Thymus (tissue), 11 donors: ENCODE measurements at regions not wholly inside any gene's neighbourhood (a gene's known extent, or its start where the extent isn't known, plus 50 kb on each side); places are given as distances from the start of the nearest gene placed in this dataset.

Experiments used
- DNase-seq, 9 donors: peaks; one replicate each; pipeline ENCODE4 v3.0.0-alpha.2; 2013; ENCODE audit warnings: low spot score in 9 of 9, low read depth in 6 of 9, missing footprints in 1 of 9
- H3K27ac ChIP-seq, 2 donors: one replicate each; pipeline ENCODE4 v1.5.1; 2013; ENCODE audit warnings: control low read depth in 1 of 2, low read depth in 1 of 2, low read length in 1 of 2, mild to moderate bottlenecking in 1 of 2, moderate library complexity in 1 of 2
- H3K27me3 ChIP-seq, 2 donors: one replicate each; pipeline ENCODE4 v1.5.1; 2013; ENCODE audit warnings: low read length in 1 of 2; ENCODE audit not compliant: control insufficient read depth in 2 of 2, insufficient read depth in 1 of 2
- H3K36me3 ChIP-seq, 2 donors: one replicate each; pipeline ENCODE4 v1.5.1; 2013; ENCODE audit warnings: low read length in 1 of 2, mild to moderate bottlenecking in 1 of 2, moderate library complexity in 1 of 2; ENCODE audit not compliant: control insufficient read depth in 2 of 2, insufficient read depth in 2 of 2
- H3K4me1 ChIP-seq, 2 donors: one replicate each; pipeline ENCODE4 v1.5.1; 2013; ENCODE audit warnings: low read length in 2 of 2; ENCODE audit not compliant: control insufficient read depth in 2 of 2, insufficient read depth in 2 of 2
- H3K4me3 ChIP-seq, 2 donors: one replicate each; pipeline ENCODE4 v1.5.1; 2013; ENCODE audit warnings: low read length in 2 of 2, control low read depth in 1 of 2, mild to moderate bottlenecking in 1 of 2
- H3K9me3 ChIP-seq, 2 donors: one replicate each; pipeline ENCODE4 v1.5.1; 2013; ENCODE audit warnings: low read length in 1 of 2, mild to moderate bottlenecking in 1 of 2; ENCODE audit not compliant: control insufficient read depth in 2 of 2, insufficient read depth in 1 of 2
- WGBS: extraction: QIAGEN DNeasy Blood & Tissue Kit; methylation state at CpG from one replicate; pipeline ENCODE4 v1.1.7; 2013; 5-methylcytosine and 5-hydroxymethylcytosine counted together
- donor health status: healthy.

- DNase-seq: peak in 2 of 9 donors; percentile 27 to 39
- no peak overlapping the region for H3K4me3 ChIP-seq
- no peaks in the 10 kb centered on the region for H3K36me3 ChIP-seq
- no peaks in the 10 kb centered on the region for H3K27me3 ChIP-seq
- peaks cover 7 to 15% of the 10 kb centered on the region in 2 donors for H3K4me1 ChIP-seq
- H3K9me3 ChIP-seq: peaks cover 0 to 3% of the 10 kb centered on the region in 2 donors
- 36% methylated on average over 6 of the region's 6 CpGs for WGBS
- no peak overlapping the region for H3K27ac ChIP-seq
Observed at GRCh38 chr5:3818624-3819023, 223.0 kb downstream of the IRX1 start.

- Histone ChIP-seq H3K27ac (no peak overlapping the region), H3K27me3 (no peaks in the 10 kb centered on the region), H3K9me3 (peaks cover 0 to 6% of the 10 kb centered on the region in 2 donors), H3K36me3 (no peaks in the 10 kb centered on the region), H3K4me1 (peaks cover 9 to 23% of the 10 kb centered on the region in 2 donors), H3K4me3 (no peak overlapping the region)
- no peak for DNase-seq
- 88% methylated on average over 12 of the region's 12 CpGs for WGBS
Observed at GRCh38 chr5:3825531-3826451, 230.2 kb downstream of the IRX1 start.

- WGBS: 3% methylated on average over 8 of the region's 8 CpGs
- no peak overlapping the region for H3K4me3 ChIP-seq
- DNase-seq: peak in 8 of 9 donors; percentile 13 to 75 (median 53)
Observed at GRCh38 chr5:3827624-3828023, 232.0 kb downstream of the IRX1 start.

GRCh38 chr5:3828761-3829160 is 233.1 kb downstream of the IRX1 start:
- peaks cover 9 to 13% of the 10 kb centered on the region in 2 donors for H3K4me1 ChIP-seq
- no peaks in the 10 kb centered on the region for H3K27me3 ChIP-seq
- H3K9me3 ChIP-seq: peaks cover 0 to 6% of the 10 kb centered on the region in 2 donors
- H3K27ac ChIP-seq: no peak overlapping the region
- DNase-seq: peak in 1 of 9 donors; percentile 15
- no peaks in the 10 kb centered on the region for H3K36me3 ChIP-seq
- WGBS: 99% methylated on average over 4 of the region's 4 CpGs
- H3K4me3 ChIP-seq: no peak overlapping the region

More at GRCh38 chr5:3827624-3828023, 232.0 kb downstream of the IRX1 start:
- Histone ChIP-seq H3K27me3 (no peaks in the 10 kb centered on the region), H3K36me3 (no peaks in the 10 kb centered on the region), H3K9me3 (peaks cover 0 to 8% of the 10 kb centered on the region in 2 donors), H3K4me1 (peaks cover 9 to 13% of the 10 kb centered on the region in 2 donors), H3K27ac (peak overlapping the region in 1 of 2 donors; percentile 44)

GRCh38 chr5:3833566-3833965 is 237.9 kb downstream of the IRX1 start:
- DNase-seq: no peak
- Histone ChIP-seq H3K4me3 (no peak overlapping the region), H3K27me3 (no peaks in the 10 kb centered on the region), H3K27ac (no peak overlapping the region), H3K9me3 (peaks cover 0 to 6% of the 10 kb centered on the region in 2 donors), H3K4me1 (peaks cover 0 to 2% of the 10 kb centered on the region in 2 donors), H3K36me3 (no peaks in the 10 kb centered on the region)
- WGBS: 97% methylated on average over 3 of the region's 3 CpGs

GRCh38 chr5:3835811-3836210 is 240.2 kb downstream of the IRX1 start:
- Histone ChIP-seq H3K36me3 (no peaks in the 10 kb centered on the region), H3K9me3 (peaks cover 0 to 3% of the 10 kb centered on the region in 2 donors), H3K27me3 (no peaks in the 10 kb centered on the region), H3K27ac (no peak overlapping the region), H3K4me3 (no peak overlapping the region), H3K4me1 (peaks cover 0 to 3% of the 10 kb centered on the region in 2 donors)
- 88% methylated on average over 8 of the region's 8 CpGs for WGBS
- DNase-seq: no peak

- H3K27me3 ChIP-seq: no peaks in the 10 kb centered on the region
- no peak overlapping the region for H3K27ac ChIP-seq
- 94% methylated on average over 2 of the region's 2 CpGs for WGBS
- no peak for DNase-seq
- H3K4me1 ChIP-seq: peaks cover 0 to 3% of the 10 kb centered on the region in 2 donors
- H3K36me3 ChIP-seq: no peaks in the 10 kb centered on the region
- no peaks in the 10 kb centered on the region for H3K9me3 ChIP-seq
- H3K4me3 ChIP-seq: no peak overlapping the region
Observed at GRCh38 chr5:3836528-3836927, 240.9 kb downstream of the IRX1 start.

GRCh38 chr5:3837506-3837905 is 241.9 kb downstream of the IRX1 start:
- WGBS: 94% methylated on average over 4 of the region's 4 CpGs
- DNase-seq: no peak
- H3K27ac ChIP-seq: no peak overlapping the region
- no peaks in the 10 kb centered on the region for H3K27me3 ChIP-seq
- H3K4me1 ChIP-seq: peaks cover 0 to 5% of the 10 kb centered on the region in 2 donors
- H3K36me3 ChIP-seq: no peaks in the 10 kb centered on the region
- peaks cover 0 to under 1% of the 10 kb centered on the region in 2 donors for H3K9me3 ChIP-seq
- H3K4me3 ChIP-seq: no peak overlapping the region

GRCh38 chr5:3839151-3839550 is 243.5 kb downstream of the IRX1 start:
- H3K9me3 ChIP-seq: peaks cover 0 to 3% of the 10 kb centered on the region in 2 donors
- H3K4me3 ChIP-seq: no peak overlapping the region
- no peak for DNase-seq
- H3K27ac ChIP-seq: no peak overlapping the region
- WGBS: 63% methylated on average over 2 of the region's 2 CpGs
- H3K4me1 ChIP-seq: peaks cover 0 to 20% of the 10 kb centered on the region in 2 donors
- no peaks in the 10 kb centered on the region for H3K27me3 ChIP-seq
- H3K36me3 ChIP-seq: no peaks in the 10 kb centered on the region
